Neuronal stem cell (in vitro differentiated cells): ENCODE measurements at regions not wholly inside any gene's neighbourhood (a gene's known extent, or its start where the extent isn't known, plus 50 kb on each side); places are given as distances from the start of the nearest gene placed in this dataset.

Source experiments
- DNase-seq: peaks from one replicate; pipeline ENCODE4 v3.0.0-alpha.2; 2013; ENCODE audit warnings: low spot score
- H2AFZ ChIP-seq: one replicate; pipeline ENCODE4 v1.6.1; 2013; ENCODE audit warnings: mild to moderate bottlenecking, low read length, inconsistent platforms
- H2AK5ac ChIP-seq: 2 replicates; pipeline ENCODE4 v1.6.1; 2013; ENCODE audit warnings: low read depth, mild to moderate bottlenecking, inconsistent platforms, low read length, moderate library complexity, mixed read lengths
- H2BK120ac ChIP-seq: 2 replicates; pipeline ENCODE4 v1.6.1; 2013; ENCODE audit warnings: low read depth, mild to moderate bottlenecking, inconsistent platforms, low read length, moderate library complexity, mixed read lengths
- H2BK12ac ChIP-seq: one replicate; pipeline ENCODE4 v1.6.1; 2013; ENCODE audit warnings: low read length, inconsistent platforms
- H2BK15ac ChIP-seq: 2 replicates; pipeline ENCODE4 v1.6.1; 2013; ENCODE audit warnings: mild to moderate bottlenecking, low read length, inconsistent platforms, mixed read lengths
- H2BK5ac ChIP-seq: one replicate; pipeline ENCODE4 v1.6.1; 2013; ENCODE audit warnings: inconsistent platforms, mild to moderate bottlenecking, low read length, moderate library complexity
- H3K14ac ChIP-seq: one replicate; pipeline ENCODE4 v1.6.1; 2013; ENCODE audit warnings: low read length, inconsistent platforms
- H3K18ac ChIP-seq: 2 replicates; pipeline ENCODE4 v1.6.1; 2013; ENCODE audit warnings: low read length, inconsistent platforms
- H3K23ac ChIP-seq: 2 replicates; pipeline ENCODE4 v1.6.1; 2013; ENCODE audit warnings: low read depth, mild to moderate bottlenecking, mixed read lengths, low read length, inconsistent platforms; ENCODE audit not compliant: poor library complexity
- H3K27ac ChIP-seq: replicated peaks from 3 replicates; pipeline ENCODE4 v1.5.1; 2013; ENCODE audit warnings: low read length, inconsistent platforms
- H3K27me3 ChIP-seq, 3 experiments: 2 replicates each; pipeline ENCODE4 v1.6.1; 2013; ENCODE audit warnings: low read length in 3 of 3, mild to moderate bottlenecking in 2 of 3, inconsistent platforms in 1 of 3, low read depth in 1 of 3, mixed read lengths in 1 of 3, moderate library complexity in 1 of 3; ENCODE audit not compliant: control insufficient read depth in 3 of 3, insufficient read depth in 3 of 3
- H3K36me3 ChIP-seq, 2 donors: replicated peaks in 1 of 2; 2 replicates each; pipeline ENCODE4 v1.6.1; 2013; ENCODE audit warnings: low read length in 2 of 2; ENCODE audit not compliant: control insufficient read depth in 2 of 2, insufficient read depth in 2 of 2
- H3K4ac ChIP-seq: 2 replicates; pipeline ENCODE4 v1.6.1; 2013; ENCODE audit warnings: inconsistent platforms, mild to moderate bottlenecking, low read length, moderate library complexity
- H3K4me1 ChIP-seq, 2 donors: 1 replicate in 1 of 2; 2 replicates in 1 of 2; pipeline ENCODE4 v1.6.1; 2013; ENCODE audit warnings: low read length in 2 of 2, low read depth in 1 of 2; ENCODE audit not compliant: control insufficient read depth in 2 of 2, insufficient read depth in 1 of 2
- H3K4me2 ChIP-seq: one replicate; pipeline ENCODE4 v1.6.1; 2013; ENCODE audit warnings: mild to moderate bottlenecking, low read length, inconsistent platforms; ENCODE audit not compliant: insufficient read depth, poor library complexity, severe bottlenecking
- H3K4me3 ChIP-seq, 2 donors: 2 replicates each; pipeline ENCODE4 v1.5.1; 2013; ENCODE audit warnings: low read length in 2 of 2, mild to moderate bottlenecking in 2 of 2, inconsistent platforms in 1 of 2, moderate library complexity in 1 of 2
- H3K79me1 ChIP-seq: one replicate; pipeline ENCODE4 v1.6.1; 2013; ENCODE audit warnings: low read depth, mild to moderate bottlenecking, inconsistent platforms, low read length, moderate library complexity
- H3K9ac ChIP-seq: one replicate; pipeline ENCODE4 v1.6.1; 2013; ENCODE audit warnings: mild to moderate bottlenecking, low read depth, low read length, inconsistent platforms; ENCODE audit not compliant: poor library complexity
- H3K9me3 ChIP-seq, 2 donors: replicated peaks in 1 of 2; 2 replicates each; pipeline versions ENCODE3 to v1.6.1; 2013; ENCODE audit warnings: low read length in 2 of 2, mild to moderate bottlenecking in 2 of 2, inconsistent platforms in 1 of 2, low read depth in 1 of 2, mixed read lengths in 1 of 2, moderate library complexity in 1 of 2; ENCODE audit not compliant: control insufficient read depth in 2 of 2, insufficient read depth in 1 of 2
- H4K8ac ChIP-seq: one replicate; pipeline ENCODE4 v1.6.1; 2013; ENCODE audit warnings: low read depth, mild to moderate bottlenecking, inconsistent platforms, low read length, moderate library complexity
- H4K91ac ChIP-seq: one replicate; pipeline ENCODE4 v1.6.1; 2013; ENCODE audit warnings: low read length, low read depth, mild to moderate bottlenecking, inconsistent platforms; ENCODE audit not compliant: poor library complexity
- WGBS, 2 donors: extraction: QIAGEN DNeasy Blood & Tissue Kit; methylation state at CpG; one replicate each; pipeline ENCODE4 v1.1.7; 2013; ENCODE audit warnings: missing lambda C conversion rate in 2 of 2, mixed read lengths in 1 of 2; ENCODE audit not compliant: insufficient read length in 2 of 2, insufficient replicate concordance in 1 of 2; ENCODE audit errors: extremely low coverage in 2 of 2; 5-methylcytosine and 5-hydroxymethylcytosine counted together

DNA sequence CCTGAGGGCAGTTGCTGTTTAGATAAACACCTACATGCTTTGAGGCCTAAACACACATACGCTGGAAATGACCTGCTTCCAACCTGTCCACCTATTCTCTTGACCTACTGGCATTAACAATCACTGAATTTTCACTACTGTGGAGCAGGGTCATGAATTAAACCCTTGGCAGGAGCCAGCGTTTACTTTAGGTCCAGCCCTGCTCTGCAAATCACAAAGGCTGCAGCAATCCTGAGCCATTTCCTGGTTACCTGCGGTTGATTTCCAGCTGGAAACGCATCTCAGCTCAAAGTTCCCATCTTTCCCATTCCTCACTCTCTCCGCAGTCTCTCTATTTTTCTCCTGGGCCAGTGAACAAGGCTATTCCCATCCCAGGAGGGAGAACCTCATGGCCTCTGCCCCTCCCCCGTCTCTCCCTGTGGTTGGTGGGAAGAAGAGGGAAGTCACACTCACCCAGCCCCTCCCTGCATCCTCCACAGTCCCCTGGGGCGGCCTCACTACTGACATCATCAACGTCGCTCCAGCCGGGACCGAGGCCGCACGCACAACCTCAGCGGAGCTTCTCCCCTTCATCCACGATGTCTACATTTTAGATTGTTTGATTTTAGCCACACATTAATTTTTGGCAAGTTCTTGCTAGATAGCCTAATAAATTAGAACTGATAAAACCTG, 84.5 kb upstream of the SNTG2 start:
- Histone ChIP-seq H3K18ac (no peak overlapping the region), H3K9ac (no peak overlapping the region), H2AK5ac (no peak overlapping the region), H3K4me1 (peaks cover 0 to 6% of the 10 kb centered on the region in 2 donors), H4K8ac (no peak overlapping the region), H3K27ac (no peak overlapping the region), H2BK15ac (no peak overlapping the region), H2AFZ (no peak overlapping the region), H2BK12ac (no peak overlapping the region), H3K79me1 (peaks cover 1% of the 10 kb centered on the region), H2BK5ac (no peak overlapping the region), H3K14ac (no peak overlapping the region), H3K4me2 (no peak overlapping the region), H2BK120ac (no peak overlapping the region), H3K9me3 (no peaks in the 10 kb centered on the region), H3K4ac (no peak overlapping the region), H3K4me3 (no peak overlapping the region), H3K36me3 (no peaks in the 10 kb centered on the region), H4K91ac (no peak overlapping the region), H3K27me3 (no peaks in the 10 kb centered on the region), H3K23ac (no peak overlapping the region)
- WGBS, 2 donors: no CpG with 5 or more reads among the region's 15 CpGs
- DNase-seq: no peak

DNA sequence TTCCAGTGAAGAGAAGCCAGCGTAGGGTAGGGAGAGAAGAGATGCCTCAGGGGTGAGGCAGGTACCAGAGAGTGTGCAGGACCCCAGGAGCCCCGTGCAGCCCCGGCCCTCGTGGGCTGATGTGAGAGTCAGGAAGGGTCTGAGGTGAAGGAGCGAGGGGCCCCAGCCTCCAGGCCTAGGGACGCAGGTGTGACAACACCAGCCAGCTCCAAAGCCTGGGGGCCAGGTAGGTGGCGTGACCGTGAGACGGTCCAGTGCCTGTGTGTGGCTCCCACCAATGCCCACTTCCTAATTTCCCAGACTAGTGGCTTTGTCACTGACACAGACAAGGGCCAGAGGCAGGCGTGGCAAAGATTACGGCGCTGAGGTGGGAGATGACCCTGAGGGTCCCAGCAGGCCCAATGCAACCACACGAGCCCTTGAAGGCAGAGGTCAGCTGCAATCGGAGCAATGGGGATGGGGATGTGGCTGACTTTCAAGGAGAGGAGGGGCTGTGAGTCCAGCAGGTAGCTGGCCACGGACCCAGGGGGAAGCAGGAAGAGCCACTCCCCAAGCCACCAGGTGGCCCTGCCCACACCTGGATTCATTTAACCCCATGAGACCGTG, 86.0 kb upstream of the SNTG2 start:
- H2BK12ac ChIP-seq: peak overlapping the region; percentile 16
- H3K36me3 ChIP-seq: no peaks in the 10 kb centered on the region
- no peak overlapping the region for H3K27ac ChIP-seq
- H3K9me3 ChIP-seq: no peaks in the 10 kb centered on the region
- no peak overlapping the region for H2AFZ ChIP-seq
- no peak overlapping the region for H3K4me3 ChIP-seq
- no peak overlapping the region for H3K23ac ChIP-seq
- H3K9ac ChIP-seq: no peak overlapping the region
- no peak overlapping the region for H3K4me2 ChIP-seq
- H3K4ac ChIP-seq: no peak overlapping the region
- H3K79me1 ChIP-seq: no peaks in the 10 kb centered on the region
- no peak overlapping the region for H3K14ac ChIP-seq
- no peak overlapping the region for H2BK5ac ChIP-seq
- peak overlapping the region; percentile 23 for H2AK5ac ChIP-seq
- no peak overlapping the region for H4K91ac ChIP-seq
- peaks cover 0 to 6% of the 10 kb centered on the region in 2 donors for H3K4me1 ChIP-seq
- H4K8ac ChIP-seq: no peak overlapping the region
- H3K27me3 ChIP-seq: no peaks in the 10 kb centered on the region
- no CpG with 5 or more reads among the region's 16 CpGs for WGBS, 2 donors
- no peak overlapping the region for H2BK15ac ChIP-seq
- DNase-seq: no peak
- H3K18ac ChIP-seq: peak overlapping the region; percentile 5
- no peak overlapping the region for H2BK120ac ChIP-seq

DNA sequence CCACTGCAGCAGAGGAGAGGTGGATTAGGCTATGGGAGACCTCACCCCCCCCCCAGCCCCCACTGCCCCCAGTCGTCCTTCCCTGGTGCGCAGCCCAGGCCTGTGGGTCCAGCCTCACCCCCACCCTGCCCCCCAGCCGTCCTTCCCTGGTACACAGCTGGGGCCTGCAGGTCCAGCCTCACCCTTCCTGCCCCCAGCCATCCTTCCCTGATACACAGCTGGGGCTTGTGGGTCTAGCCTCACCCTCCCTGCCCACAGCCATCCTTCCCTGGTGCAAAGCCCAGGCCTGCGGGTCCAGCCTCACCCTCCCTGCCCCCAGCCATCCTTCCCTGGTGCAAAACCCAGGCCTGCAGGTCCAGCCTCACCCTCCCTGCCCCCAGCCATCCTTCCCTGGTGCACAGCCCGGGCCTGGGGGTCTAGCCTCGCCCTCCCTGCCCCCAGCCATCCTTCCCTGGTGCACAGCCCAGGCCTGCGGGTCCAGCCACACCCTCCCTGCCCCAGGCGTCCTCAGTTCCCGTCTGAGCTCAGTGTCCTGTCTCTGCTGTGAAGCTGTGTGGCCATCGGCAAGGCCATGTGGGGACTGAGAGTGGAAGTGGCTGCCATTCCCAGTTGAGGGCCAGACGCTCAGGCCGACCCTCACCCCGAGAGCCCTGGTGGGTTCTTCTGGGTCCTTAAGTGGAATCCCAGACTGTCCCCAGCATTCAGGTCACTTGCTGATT, 86.8 kb upstream of the SNTG2 start:
- H4K91ac ChIP-seq: no peak overlapping the region
- H3K18ac ChIP-seq: no peak overlapping the region
- H2BK120ac ChIP-seq: no peak overlapping the region
- H3K4me1 ChIP-seq: peaks cover 0 to 6% of the 10 kb centered on the region in 2 donors
- H2BK5ac ChIP-seq: no peak overlapping the region
- H3K9me3 ChIP-seq: no peaks in the 10 kb centered on the region
- WGBS, 2 donors: no CpG with 5 or more reads among the region's 13 CpGs
- no peak overlapping the region for H2AFZ ChIP-seq
- H3K79me1 ChIP-seq: no peaks in the 10 kb centered on the region
- H3K23ac ChIP-seq: no peak overlapping the region
- H3K36me3 ChIP-seq: no peaks in the 10 kb centered on the region
- no peak overlapping the region for H3K14ac ChIP-seq
- peaks cover 0 to 2% (median 0%) of the 10 kb centered on the region in 3 experiments for H3K27me3 ChIP-seq
- no peak for DNase-seq
- H2BK12ac ChIP-seq: no peak overlapping the region
- no peak overlapping the region for H3K9ac ChIP-seq
- no peak overlapping the region for H3K4me3 ChIP-seq
- peak overlapping the region; percentile 16 for H2BK15ac ChIP-seq
- no peak overlapping the region for H3K27ac ChIP-seq
- H2AK5ac ChIP-seq: peak overlapping the region; percentile 23
- H4K8ac ChIP-seq: no peak overlapping the region
- no peak overlapping the region for H3K4me2 ChIP-seq
- no peak overlapping the region for H3K4ac ChIP-seq
